ENCODE measurements at regions not wholly inside any gene's neighbourhood (a gene's known extent, or its start where the extent isn't known, plus 50 kb on each side); places are given as distances from the start of the nearest gene placed in this dataset.

- no peak overlapping the region for H3K9ac ChIP-seq
- no peak overlapping the region for H3K4me2 ChIP-seq (ENCODE audit: unreplicated experiment)
- H4K20me1 ChIP-seq (ENCODE audit: insufficient read depth) = no peaks in the 10 kb centered on the region
- H3K4me1 ChIP-seq (ENCODE audit: insufficient read depth) = no peaks in the 10 kb centered on the region
- no peak overlapping the region for H3K27ac ChIP-seq
- H3K4me3 ChIP-seq = no peak overlapping the region
- TF ChIP-seq EZH2phosphoT487 (IDR thresholded peaks at IDR 0.05; ENCODE audit: insufficient read depth, low read depth) (no peak), EZH2 (IDR thresholded peaks at IDR 0.05; ENCODE audit: insufficient read depth, poor library complexity, severe bottlenecking) (no peak)
- H3K9me2 ChIP-seq (ENCODE audit: insufficient read depth) = no peaks in the 10 kb centered on the region
- H3K27me3 ChIP-seq (replicated peaks; ENCODE audit: insufficient read depth) = no peaks in the 10 kb centered on the region
- H3K36me3 ChIP-seq (ENCODE audit: low read depth) = no peaks in the 10 kb centered on the region
- H3K9me3 ChIP-seq (ENCODE audit: low read depth) = no peaks in the 10 kb centered on the region
- DNase-seq = no peak
- in situ Hi-C loops (cut with MboI) = no loop called here
- no peaks in the 10 kb centered on the region for H3K79me2 ChIP-seq (ENCODE audit: insufficient read depth)
- no peak overlapping the region for H2AFZ ChIP-seq
- no peaks in the 10 kb centered on the region for H3F3A ChIP-seq (ENCODE audit: insufficient read depth)
- WGBS, 2 experiments (ENCODE audit: low coverage in 1 of 2, low lambda C conversion rate in 2 of 2, missing lambda C conversion rate in 2 of 2) = 70 to 83% methylated on average over 3 of the region's 3 CpGs
These were observed 187.3 kb upstream of the ID2 start for GRCh38 chr2:8494589-8494988.

DNA sequence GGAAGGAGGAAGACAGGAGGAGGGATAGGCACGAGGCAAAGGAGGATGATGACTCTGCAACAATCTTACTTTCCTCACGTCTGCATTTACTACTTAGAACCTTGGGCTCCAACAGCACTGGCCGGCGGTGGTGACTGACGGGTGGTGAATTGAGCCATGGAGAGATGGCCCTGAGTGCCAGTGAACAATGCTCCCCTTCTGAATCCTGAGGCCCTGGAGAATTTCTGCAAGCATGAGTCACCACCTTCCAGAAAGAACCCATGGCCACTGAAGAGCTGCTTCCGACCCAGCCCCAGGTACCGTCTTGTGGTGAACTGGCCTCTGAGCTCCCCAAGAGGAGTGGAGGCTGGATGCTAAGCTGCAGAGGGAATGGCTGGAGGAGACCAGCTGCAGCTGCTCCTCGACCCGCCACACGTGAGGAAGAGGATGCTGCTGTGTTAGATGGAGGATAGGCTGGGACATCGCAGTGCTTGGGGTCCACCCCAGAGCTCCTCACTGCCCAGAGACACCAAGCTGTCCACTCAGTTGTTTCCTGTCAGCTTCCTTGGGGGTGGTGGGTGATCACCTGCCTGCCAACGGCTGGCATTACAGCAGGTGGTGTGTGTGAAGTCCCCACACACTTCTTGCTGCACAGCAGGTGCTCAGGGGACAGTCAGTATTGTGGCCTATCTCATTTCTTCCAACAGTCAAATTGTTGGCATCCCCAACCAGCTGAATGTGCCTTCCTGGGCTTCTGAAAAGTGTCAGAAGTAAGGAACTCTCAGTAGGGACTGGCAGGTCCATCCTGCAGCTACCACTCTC is 186.5 kb upstream of the ID2 start:
- Histone ChIP-seq H3K9me3 (ENCODE audit: low read depth) (no peaks in the 10 kb centered on the region), H4K20me1 (ENCODE audit: insufficient read depth) (no peaks in the 10 kb centered on the region), H3K36me3 (ENCODE audit: low read depth) (no peaks in the 10 kb centered on the region), H3K79me2 (ENCODE audit: insufficient read depth) (no peaks in the 10 kb centered on the region), H3K4me3 (no peak overlapping the region), H3K27ac (no peak overlapping the region), H3K9me2 (ENCODE audit: insufficient read depth) (no peaks in the 10 kb centered on the region), H3F3A (ENCODE audit: insufficient read depth) (no peaks in the 10 kb centered on the region), H3K27me3 (replicated peaks; ENCODE audit: insufficient read depth) (no peaks in the 10 kb centered on the region; the same call in 1 of the 2 replicates), H3K4me2 (ENCODE audit: unreplicated experiment) (no peak overlapping the region), H3K9ac (no peak overlapping the region), H3K4me1 (ENCODE audit: insufficient read depth) (no peaks in the 10 kb centered on the region), H2AFZ (no peak overlapping the region)
- TF ChIP-seq EZH2phosphoT487 (IDR thresholded peaks at IDR 0.05; ENCODE audit: insufficient read depth, low read depth) (no peak), EZH2 (IDR thresholded peaks at IDR 0.05; ENCODE audit: insufficient read depth, poor library complexity, severe bottlenecking) (no peak)
- 86 to 88% methylated on average over 12 of the region's 12 CpGs for WGBS, 2 experiments (ENCODE audit: low coverage in 1 of 2, low lambda C conversion rate in 2 of 2, missing lambda C conversion rate in 2 of 2)
- no peak for DNase-seq
- in situ Hi-C loops (cut with MboI) = no loop called here

- no peaks in the 10 kb centered on the region for H3F3A ChIP-seq (ENCODE audit: insufficient read depth)
- H3K4me2 ChIP-seq (ENCODE audit: unreplicated experiment) = no peak overlapping the region
- H3K27me3 ChIP-seq (replicated peaks; ENCODE audit: insufficient read depth) = no peaks in the 10 kb centered on the region; the same call in 1 of the 2 replicates
- no peaks in the 10 kb centered on the region for H3K9me2 ChIP-seq (ENCODE audit: insufficient read depth)
- TF ChIP-seq EZH2 (IDR thresholded peaks at IDR 0.05; ENCODE audit: insufficient read depth, poor library complexity, severe bottlenecking) (no peak), EZH2phosphoT487 (IDR thresholded peaks at IDR 0.05; ENCODE audit: insufficient read depth, low read depth) (no peak)
- no peaks in the 10 kb centered on the region for H3K9me3 ChIP-seq (ENCODE audit: low read depth)
- no peak overlapping the region for H3K9ac ChIP-seq
- H3K79me2 ChIP-seq (ENCODE audit: insufficient read depth) = no peaks in the 10 kb centered on the region
- 46 to 51% methylated on average over 4 of the region's 4 CpGs for WGBS, 2 experiments (ENCODE audit: low coverage in 1 of 2, low lambda C conversion rate in 2 of 2, missing lambda C conversion rate in 2 of 2)
- no peaks in the 10 kb centered on the region for H4K20me1 ChIP-seq (ENCODE audit: insufficient read depth)
- H2AFZ ChIP-seq = no peak overlapping the region
- in situ Hi-C loops (cut with MboI) = no loop called here
- no peaks in the 10 kb centered on the region for H3K4me1 ChIP-seq (ENCODE audit: insufficient read depth)
- no peak overlapping the region for H3K27ac ChIP-seq
- no peak for DNase-seq
- no peak overlapping the region for H3K4me3 ChIP-seq
- H3K36me3 ChIP-seq (ENCODE audit: low read depth) = no peaks in the 10 kb centered on the region
These were observed 185.8 kb upstream of the ID2 start for GRCh38 chr2:8496079-8496478.

GRCh38 chr2:8496617-8497016 is 185.2 kb upstream of the ID2 start:
- Histone ChIP-seq H3K27me3 (replicated peaks; ENCODE audit: insufficient read depth) (no peaks in the 10 kb centered on the region; the same call in 1 of the 2 replicates), H3K79me2 (ENCODE audit: insufficient read depth) (no peaks in the 10 kb centered on the region), H4K20me1 (ENCODE audit: insufficient read depth) (no peaks in the 10 kb centered on the region), H3K9me3 (ENCODE audit: low read depth) (no peaks in the 10 kb centered on the region), H3K4me3 (no peak overlapping the region), H3K9me2 (ENCODE audit: insufficient read depth) (no peaks in the 10 kb centered on the region), H3K36me3 (ENCODE audit: low read depth) (no peaks in the 10 kb centered on the region), H3K27ac (no peak overlapping the region), H3K4me1 (ENCODE audit: insufficient read depth) (no peaks in the 10 kb centered on the region), H2AFZ (no peak overlapping the region), H3K9ac (no peak overlapping the region), H3K4me2 (ENCODE audit: unreplicated experiment) (no peak overlapping the region), H3F3A (ENCODE audit: insufficient read depth) (no peaks in the 10 kb centered on the region)
- in situ Hi-C loops (cut with MboI) = no loop called here
- TF ChIP-seq EZH2phosphoT487 (IDR thresholded peaks at IDR 0.05; ENCODE audit: insufficient read depth, low read depth) (no peak), EZH2 (IDR thresholded peaks at IDR 0.05; ENCODE audit: insufficient read depth, poor library complexity, severe bottlenecking) (no peak)
- 79 to 87% methylated on average over 4 of the region's 4 CpGs for WGBS, 2 experiments (ENCODE audit: low coverage in 1 of 2, low lambda C conversion rate in 2 of 2, missing lambda C conversion rate in 2 of 2)
- no peak for DNase-seq

All from GM23248 (cell line).